ENCODE measurements at regions not wholly inside any gene's neighbourhood (a gene's known extent, or its start where the extent isn't known, plus 50 kb on each side); places are given as distances from the start of the nearest gene placed in this dataset.

DNA sequence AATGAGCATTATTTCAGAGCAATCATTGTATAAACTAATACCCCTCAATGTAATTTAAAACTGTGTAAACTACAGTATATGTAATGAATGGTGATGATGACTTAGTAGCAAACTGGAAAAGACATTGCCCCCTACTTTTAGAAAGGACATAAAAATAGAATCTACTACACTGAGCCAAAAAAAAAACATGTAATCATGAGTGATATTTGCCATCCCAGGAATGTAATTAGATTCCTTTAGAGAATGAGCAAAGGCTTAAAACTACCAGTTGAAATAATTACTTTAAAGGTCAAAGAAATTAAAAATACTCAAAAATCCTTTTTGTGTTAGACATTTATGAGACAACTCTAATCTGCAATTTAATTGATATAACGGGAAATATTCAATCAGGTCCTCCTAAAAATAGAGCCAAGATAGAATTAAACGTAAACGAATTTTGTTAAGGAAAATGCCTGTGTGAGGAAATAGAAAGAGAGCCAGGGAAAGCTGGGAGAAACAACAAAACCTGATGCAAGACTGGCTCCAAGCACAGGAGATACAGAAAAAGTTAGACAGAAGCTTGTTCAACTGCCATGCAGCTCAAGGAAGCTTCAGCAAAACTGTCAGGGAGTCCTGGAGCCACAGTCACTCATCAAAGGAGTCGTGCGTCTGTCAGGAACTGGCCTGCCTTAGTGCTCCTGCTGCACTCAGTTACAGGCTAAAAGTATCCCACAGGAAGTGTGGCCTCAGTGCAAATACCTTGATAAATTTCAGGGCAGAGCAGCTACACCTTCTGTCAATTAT lies 655.7 kb upstream of the INTU start:
- no peaks in the 10 kb centered on the region for H3K36me3 ChIP-seq
- intact Hi-C loops (cut with DNase I) = no loop called here
- no peak overlapping the region for H3K27ac ChIP-seq
- H3K27me3 ChIP-seq = no peaks in the 10 kb centered on the region
- TF ChIP-seq POLR2AphosphoS5 (IDR thresholded peaks at IDR 0.05; ENCODE audit: insufficient read depth in 1 of 2, low read depth in 1 of 2) = no peak
- no peak for TF ChIP-seq POLR2A (IDR thresholded peaks at IDR 0.05)
- TF ChIP-seq, protein P1, sequence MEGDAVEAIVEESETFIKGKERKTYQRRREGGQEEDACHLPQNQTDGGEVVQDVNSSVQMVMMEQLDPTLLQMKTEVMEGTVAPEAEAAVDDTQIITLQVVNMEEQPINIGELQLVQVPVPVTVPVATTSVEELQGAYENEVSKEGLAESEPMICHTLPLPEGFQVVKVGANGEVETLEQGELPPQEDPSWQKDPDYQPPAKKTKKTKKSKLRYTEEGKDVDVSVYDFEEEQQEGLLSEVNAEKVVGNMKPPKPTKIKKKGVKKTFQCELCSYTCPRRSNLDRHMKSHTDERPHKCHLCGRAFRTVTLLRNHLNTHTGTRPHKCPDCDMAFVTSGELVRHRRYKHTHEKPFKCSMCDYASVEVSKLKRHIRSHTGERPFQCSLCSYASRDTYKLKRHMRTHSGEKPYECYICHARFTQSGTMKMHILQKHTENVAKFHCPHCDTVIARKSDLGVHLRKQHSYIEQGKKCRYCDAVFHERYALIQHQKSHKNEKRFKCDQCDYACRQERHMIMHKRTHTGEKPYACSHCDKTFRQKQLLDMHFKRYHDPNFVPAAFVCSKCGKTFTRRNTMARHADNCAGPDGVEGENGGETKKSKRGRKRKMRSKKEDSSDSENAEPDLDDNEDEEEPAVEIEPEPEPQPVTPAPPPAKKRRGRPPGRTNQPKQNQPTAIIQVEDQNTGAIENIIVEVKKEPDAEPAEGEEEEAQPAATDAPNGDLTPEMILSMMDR (IDR thresholded peaks at IDR 0.05) = no peak
- no peak overlapping the region for H3K4me3 ChIP-seq
- DNase-seq (ENCODE audit: extremely low spot score in 2 of 2) = no peak
- H3K4me1 ChIP-seq = no peaks in the 10 kb centered on the region
- no peaks in the 10 kb centered on the region for H3K9me3 ChIP-seq

DNA sequence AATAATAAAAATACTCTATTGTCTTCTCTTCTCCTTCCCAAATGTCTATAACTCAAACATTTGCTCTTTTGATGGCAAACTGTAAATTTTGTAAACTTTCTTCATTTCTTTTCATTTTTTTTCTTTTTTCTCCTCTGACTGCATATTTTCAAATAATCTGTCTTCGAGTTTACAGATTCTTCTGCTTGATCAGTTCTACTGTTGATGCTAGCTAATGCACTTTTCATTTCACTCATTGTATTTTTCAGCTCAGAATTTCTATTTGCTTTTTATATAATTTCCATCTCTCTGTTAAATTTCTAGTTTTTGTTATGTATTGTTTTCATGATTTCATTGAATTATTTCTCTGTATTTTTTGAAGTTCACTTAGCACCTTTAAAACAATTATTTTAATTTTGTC lies 646.8 kb upstream of the INTU start:
- DNase-seq (ENCODE audit: extremely low spot score in 2 of 2) = no peak
- no peaks in the 10 kb centered on the region for H3K9me3 ChIP-seq
- no peaks in the 10 kb centered on the region for H3K4me1 ChIP-seq
- H3K4me3 ChIP-seq = no peak overlapping the region
- TF ChIP-seq POLR2AphosphoS5 (IDR thresholded peaks at IDR 0.05; ENCODE audit: insufficient read depth in 1 of 2, low read depth in 1 of 2) (no peak), POLR2A (IDR thresholded peaks at IDR 0.05) (no peak)
- TF ChIP-seq, protein P1 (IDR thresholded peaks at IDR 0.05) = no peak
- intact Hi-C loops (cut with DNase I) = no loop called here
- H3K36me3 ChIP-seq = no peaks in the 10 kb centered on the region
- H3K27me3 ChIP-seq = no peaks in the 10 kb centered on the region
- no peak overlapping the region for H3K27ac ChIP-seq

DNA sequence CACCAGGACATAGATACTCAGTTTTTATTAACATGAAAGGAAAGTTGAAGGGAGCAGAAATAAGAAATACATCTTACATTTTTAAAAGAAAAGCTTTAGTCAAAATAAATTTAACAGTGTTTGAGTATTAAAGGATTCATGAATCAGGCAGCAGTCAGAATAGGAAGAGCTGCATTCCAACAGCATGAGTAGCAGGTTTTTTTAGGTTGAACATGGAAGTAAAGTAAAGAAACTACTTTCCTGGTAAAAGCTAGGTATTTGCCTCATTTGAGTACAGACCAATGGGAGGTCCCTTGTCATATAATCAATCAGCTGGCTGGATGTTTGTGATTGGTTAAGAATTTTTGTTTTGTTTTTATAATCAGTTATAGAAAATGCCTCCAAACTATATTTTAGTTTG lies 645.9 kb upstream of the INTU start:
- Histone ChIP-seq H3K9me3 (no peaks in the 10 kb centered on the region), H3K4me3 (no peak overlapping the region), H3K27ac (no peak overlapping the region), H3K27me3 (no peaks in the 10 kb centered on the region), H3K36me3 (no peaks in the 10 kb centered on the region), H3K4me1 (no peaks in the 10 kb centered on the region)
- DNase-seq (ENCODE audit: extremely low spot score in 2 of 2) = no peak
- TF ChIP-seq POLR2A (IDR thresholded peaks at IDR 0.05) (no peak), POLR2AphosphoS5 (IDR thresholded peaks at IDR 0.05; ENCODE audit: insufficient read depth in 1 of 2, low read depth in 1 of 2) (no peak)
- TF ChIP-seq, protein P1 (IDR thresholded peaks at IDR 0.05) = no peak
- intact Hi-C loops (cut with DNase I) = no loop called here

GRCh38 chr4:126991965-126992364 lies 640.8 kb upstream of the INTU start:
- Histone ChIP-seq H3K27ac (no peak overlapping the region), H3K4me1 (no peaks in the 10 kb centered on the region), H3K36me3 (no peaks in the 10 kb centered on the region), H3K4me3 (no peak overlapping the region), H3K9me3 (no peaks in the 10 kb centered on the region), H3K27me3 (no peaks in the 10 kb centered on the region)
- DNase-seq (ENCODE audit: extremely low spot score in 2 of 2) = no peak
- intact Hi-C loops (cut with DNase I) = no loop called here
- TF ChIP-seq POLR2AphosphoS5 (IDR thresholded peaks at IDR 0.05; ENCODE audit: insufficient read depth in 1 of 2, low read depth in 1 of 2) (no peak), POLR2A (IDR thresholded peaks at IDR 0.05) (no peak)
- TF ChIP-seq, protein P1 (IDR thresholded peaks at IDR 0.05) = no peak

GRCh38 chr4:126992910-126993309 lies 639.8 kb upstream of the INTU start:
- H3K9me3 ChIP-seq = no peaks in the 10 kb centered on the region
- TF ChIP-seq POLR2AphosphoS5 (IDR thresholded peaks at IDR 0.05; ENCODE audit: insufficient read depth in 1 of 2, low read depth in 1 of 2) (no peak), POLR2A (IDR thresholded peaks at IDR 0.05) (no peak)
- TF ChIP-seq, protein P1 (IDR thresholded peaks at IDR 0.05) = no peak

More at GRCh38 chr4:126992910-126993309, 639.8 kb upstream of the INTU start:
- Histone ChIP-seq H3K27me3 (no peaks in the 10 kb centered on the region), H3K36me3 (no peaks in the 10 kb centered on the region), H3K27ac (no peak overlapping the region), H3K4me3 (no peak overlapping the region), H3K4me1 (no peaks in the 10 kb centered on the region)
- intact Hi-C loops (cut with DNase I) = no loop called here
- no peak for DNase-seq (ENCODE audit: extremely low spot score in 2 of 2)
